ENCODE measurements at regions not wholly inside any gene's neighbourhood (a gene's known extent, or its start where the extent isn't known, plus 50 kb on each side); places are given as distances from the start of the nearest gene placed in this dataset.

- in situ Hi-C loops (cut with MboI; ENCODE audit: low sequenced_read_pairs, unreplicated experiment) = no loop called here
Observed at GRCh38 chr1:192747943-192748342, 60.9 kb upstream of the RGS2 start.

GRCh38 chr1:192749349-192749748 lies 59.5 kb upstream of the RGS2 start:
- in situ Hi-C loops (cut with MboI; ENCODE audit: low sequenced_read_pairs, unreplicated experiment) = no loop called here
- TF ChIP-seq CTCF (IDR thresholded peaks at IDR 0.05; ENCODE audit: borderline replicate concordance, control extremely low read depth, extremely low read depth, insufficient read depth, missing control alignments) = no peak
- no peak for DNase-seq (ENCODE audit: low spot score)

More at GRCh38 chr1:192747943-192748342, 60.9 kb upstream of the RGS2 start:
- DNase-seq (ENCODE audit: low spot score) = no peak
- TF ChIP-seq CTCF (IDR thresholded peaks at IDR 0.05; ENCODE audit: borderline replicate concordance, control extremely low read depth, extremely low read depth, insufficient read depth, missing control alignments) = no peak

- no peak for DNase-seq (ENCODE audit: low spot score)
- TF ChIP-seq CTCF (IDR thresholded peaks at IDR 0.05; ENCODE audit: borderline replicate concordance, control extremely low read depth, extremely low read depth, insufficient read depth, missing control alignments) = no peak
- in situ Hi-C loops (cut with MboI; ENCODE audit: low sequenced_read_pairs, unreplicated experiment) = no loop called here
Observed at GRCh38 chr1:192751260-192751659, 57.6 kb upstream of the RGS2 start.

- DNase-seq (ENCODE audit: low spot score) = no peak
- in situ Hi-C loops (cut with MboI; ENCODE audit: low sequenced_read_pairs, unreplicated experiment) = no loop called here
- TF ChIP-seq CTCF (IDR thresholded peaks at IDR 0.05; ENCODE audit: borderline replicate concordance, control extremely low read depth, extremely low read depth, insufficient read depth, missing control alignments) = no peak
Observed at GRCh38 chr1:192756314-192756713, 52.5 kb upstream of the RGS2 start.

- no peak for TF ChIP-seq CTCF (IDR thresholded peaks at IDR 0.05; ENCODE audit: borderline replicate concordance, control extremely low read depth, extremely low read depth, insufficient read depth, missing control alignments)
- in situ Hi-C loops (cut with MboI; ENCODE audit: low sequenced_read_pairs, unreplicated experiment) = no loop called here
- no peak for DNase-seq (ENCODE audit: low spot score)
Observed at GRCh38 chr1:192756847-192757246, 52.0 kb upstream of the RGS2 start.

- in situ Hi-C loops (cut with MboI; ENCODE audit: low sequenced_read_pairs, unreplicated experiment) = no loop called here
- TF ChIP-seq CTCF (IDR thresholded peaks at IDR 0.05; ENCODE audit: borderline replicate concordance, control extremely low read depth, extremely low read depth, insufficient read depth, missing control alignments) = no peak
- DNase-seq (ENCODE audit: low spot score) = no peak
Observed at GRCh38 chr1:192758492-192758891, 50.3 kb upstream of the RGS2 start.

All from GM13976 (cell line).